NCI-H524 (cell line): ENCODE measurements at regions not wholly inside any gene's neighbourhood (a gene's known extent, or its start where the extent isn't known, plus 50 kb on each side); places are given as distances from the start of the nearest gene placed in this dataset.

ENCODE experiments used
- DNase-seq, 2 experiments: peaks; one replicate each; lab custom pipeline; 2025; lab: John Stamatoyannopoulos, UW

DNA sequence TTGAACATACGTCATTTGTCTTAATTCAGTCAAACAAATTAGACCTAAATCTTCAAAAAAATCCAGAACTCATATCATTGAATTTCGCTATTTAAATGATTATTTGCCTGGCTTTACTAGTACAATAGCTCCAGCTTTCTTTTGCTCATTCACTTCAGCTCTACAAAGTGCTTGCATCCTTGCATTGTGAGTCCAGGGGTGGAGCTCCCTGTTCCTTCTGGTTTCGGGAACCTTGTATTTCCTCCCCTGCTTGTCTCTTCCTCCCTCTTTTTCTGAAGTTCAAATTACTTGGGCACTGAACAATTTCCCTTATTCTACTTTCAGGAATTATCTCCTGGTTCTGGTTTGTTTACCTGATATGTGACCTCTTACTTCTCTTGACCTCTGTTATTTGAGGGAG, 58.1 kb upstream of the KITLG start:
- DNase-seq = no peak

DNA sequence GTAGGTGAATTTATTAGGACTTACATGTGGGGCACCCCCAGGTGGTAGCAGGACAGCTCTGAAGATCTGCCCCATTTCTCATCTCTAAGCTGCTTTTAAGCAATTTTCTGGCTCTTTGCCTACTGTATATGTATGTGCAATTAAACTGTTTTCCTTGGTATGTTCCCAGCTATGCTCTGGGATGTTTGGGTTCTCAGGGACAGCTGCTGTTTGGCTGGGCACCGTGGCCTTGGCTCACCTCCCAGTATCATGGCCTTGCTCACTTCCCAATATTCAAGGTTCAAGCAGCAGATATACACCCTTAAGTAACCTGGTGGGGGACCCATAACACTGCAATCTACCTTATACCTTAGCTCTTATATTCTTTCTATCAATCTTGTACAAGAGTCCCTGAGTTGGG, 53.7 kb upstream of the KITLG start:
- no peak for DNase-seq

DNA sequence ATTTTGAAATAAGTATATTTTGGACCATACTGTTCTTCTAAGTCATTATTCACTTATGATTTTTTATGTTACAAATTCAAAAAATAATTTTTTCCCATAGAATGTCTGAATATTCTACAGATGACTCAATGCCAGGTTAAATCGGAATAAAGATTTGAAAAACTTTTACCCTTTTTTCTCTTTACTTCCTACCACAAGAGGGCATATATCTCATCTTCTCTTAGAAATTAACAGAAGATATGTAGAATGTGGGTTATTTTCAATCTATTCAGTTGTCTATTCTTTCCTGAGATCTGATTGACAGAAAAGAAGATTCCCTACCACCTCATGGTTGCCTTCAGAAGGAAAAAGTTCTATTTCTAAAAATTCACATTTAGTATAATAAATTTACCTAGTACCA, 53.0 kb upstream of the KITLG start:
- DNase-seq = no peak

DNA sequence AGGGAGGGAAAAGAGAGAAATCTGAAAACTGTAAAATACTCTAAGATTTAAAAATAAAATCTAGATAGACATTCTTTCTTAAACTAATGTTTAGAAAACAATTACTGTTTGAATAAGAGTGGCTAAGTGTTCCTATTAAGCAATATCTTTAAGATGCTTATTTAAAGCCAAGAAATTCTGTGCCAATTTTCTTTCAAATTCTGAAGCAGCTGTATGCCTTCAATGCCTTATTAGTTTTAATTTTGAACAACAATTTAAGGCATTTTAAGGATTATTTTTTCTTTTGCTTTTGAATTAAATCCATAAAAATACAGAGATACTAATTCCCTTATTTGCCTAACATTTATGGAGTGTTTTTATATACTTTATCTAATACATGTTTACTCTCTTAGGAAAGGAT, 50.3 kb upstream of the KITLG start:
- DNase-seq = no peak
